ENCODE measurements at regions not wholly inside any gene's neighbourhood (a gene's known extent, or its start where the extent isn't known, plus 50 kb on each side); places are given as distances from the start of the nearest gene placed in this dataset.

DNA sequence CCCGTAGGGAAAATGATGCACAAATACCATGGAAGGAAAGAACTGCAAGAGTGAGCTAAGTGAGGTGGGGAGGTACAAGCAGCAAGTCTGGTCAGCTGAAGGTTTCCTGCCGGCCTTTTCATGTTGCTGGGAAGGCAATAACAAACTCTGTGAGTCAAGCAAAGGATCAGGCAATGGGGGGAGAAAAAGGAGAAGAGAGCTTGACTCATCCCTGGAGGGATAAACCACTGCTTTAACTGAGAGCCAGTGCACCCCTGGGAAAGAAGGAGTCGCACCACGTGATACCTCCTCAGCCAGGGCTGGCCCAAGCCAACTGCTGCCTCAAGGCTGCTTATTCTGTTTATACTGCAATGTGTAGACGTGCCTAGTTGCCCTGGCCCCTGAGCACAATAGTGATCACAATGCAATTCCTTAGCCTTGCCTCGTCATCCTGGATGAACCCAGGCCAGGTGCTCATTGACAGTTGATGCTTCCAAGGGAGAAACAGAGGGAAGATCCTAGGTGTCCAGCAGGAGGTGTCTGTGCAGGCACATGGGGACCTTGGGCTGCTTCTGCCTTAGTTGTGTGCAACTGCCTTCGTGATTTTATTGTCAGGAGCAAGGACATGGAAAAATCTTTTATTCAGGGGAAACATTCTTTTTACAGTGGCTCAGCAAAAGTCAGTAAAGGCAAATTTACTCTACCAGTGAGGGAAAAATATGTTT, 203.0 kb upstream of the TUT7 start:
- no peak for DNase-seq

- no peak for DNase-seq
Measured at GRCh38 chr9:86555661-86556060, 201.5 kb upstream of the TUT7 start.

DNA sequence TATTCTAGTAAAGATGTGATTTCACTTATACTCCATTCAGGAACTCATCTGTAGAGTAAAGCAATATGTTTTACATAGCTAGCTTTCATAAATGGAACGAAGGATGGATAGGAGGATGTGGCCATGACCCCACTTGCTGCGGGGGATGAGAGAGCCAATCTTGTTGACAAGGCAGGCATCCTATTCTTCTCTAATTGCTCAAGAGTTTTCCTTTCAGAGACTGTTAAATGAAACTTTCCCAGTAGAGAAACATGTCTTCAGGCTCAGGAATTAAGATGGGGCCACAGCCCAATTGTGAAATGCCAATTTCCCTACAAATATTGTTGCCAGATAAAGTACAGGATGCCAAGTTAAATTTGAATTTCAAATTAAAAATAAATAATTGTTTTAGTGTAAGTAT, 196.2 kb upstream of the TUT7 start:
- no peak for DNase-seq

DNA sequence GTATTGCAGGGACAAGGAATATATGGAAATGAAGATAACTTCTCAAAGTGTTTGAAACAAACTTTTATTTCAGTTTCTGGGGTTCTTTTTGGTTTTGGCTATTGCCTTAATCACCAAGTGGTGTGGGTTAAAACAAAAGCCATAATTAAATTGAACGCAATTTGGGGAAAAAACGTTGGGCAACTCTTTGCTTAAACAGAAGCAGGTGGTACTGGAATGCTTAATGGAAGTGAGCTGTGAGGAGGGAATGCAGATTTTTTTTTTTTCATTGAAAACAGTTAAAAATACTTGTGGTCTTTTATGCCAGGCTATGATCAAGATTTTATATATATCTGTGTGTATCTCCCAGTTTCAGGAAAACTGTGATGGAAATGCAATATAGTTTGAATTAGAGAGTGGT, 195.7 kb upstream of the TUT7 start:
- DNase-seq: no peak

GRCh38 chr9:86549401-86549811, 195.2 kb upstream of the TUT7 start:
- DNase-seq: no peak

DNA sequence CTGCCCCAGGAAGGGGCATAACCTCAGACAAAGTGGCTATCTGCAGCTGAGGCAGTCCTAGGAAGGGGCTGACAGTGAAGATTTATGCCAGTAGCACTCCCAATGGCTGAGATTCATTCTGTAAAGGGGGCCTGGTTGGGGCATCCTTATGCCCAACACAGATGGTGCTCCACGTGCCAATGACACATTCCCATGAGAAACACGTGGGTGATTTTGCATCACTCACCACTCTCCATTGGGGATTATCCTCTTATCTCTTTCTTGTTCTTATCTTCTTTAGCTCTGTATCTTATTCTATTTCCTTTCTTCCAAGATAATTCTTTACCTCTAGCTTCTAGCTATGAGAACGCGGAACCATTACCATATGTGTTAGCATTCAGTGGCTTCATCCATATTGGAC, 194.0 kb upstream of the TUT7 start:
- no peak for DNase-seq

GRCh38 chr9:86547571-86547970, 193.4 kb upstream of the TUT7 start:
- DNase-seq: no peak

DNA sequence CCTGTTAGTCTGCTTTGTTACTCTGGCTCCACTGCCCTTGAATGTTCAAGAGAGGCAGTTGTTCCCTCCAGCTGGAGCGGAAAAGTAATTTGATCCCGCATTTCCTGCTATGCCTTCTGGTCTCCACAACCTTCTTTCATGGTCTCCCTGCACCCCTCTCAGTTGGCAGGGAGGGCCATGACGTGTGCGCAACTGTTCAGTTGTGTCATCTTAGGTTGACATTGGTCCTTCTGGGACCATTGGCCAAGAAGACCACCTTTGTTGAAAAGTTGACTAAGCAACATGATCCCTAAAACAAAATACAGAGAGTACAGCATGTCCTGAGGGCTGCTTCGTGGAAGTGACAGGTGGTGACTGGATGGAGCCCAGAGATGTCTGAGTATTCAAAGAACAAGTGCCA, 192.5 kb upstream of the TUT7 start:
- no peak for DNase-seq

GRCh38 chr9:86545090-86545489, 190.9 kb upstream of the TUT7 start:
- DNase-seq: no peak

DNA sequence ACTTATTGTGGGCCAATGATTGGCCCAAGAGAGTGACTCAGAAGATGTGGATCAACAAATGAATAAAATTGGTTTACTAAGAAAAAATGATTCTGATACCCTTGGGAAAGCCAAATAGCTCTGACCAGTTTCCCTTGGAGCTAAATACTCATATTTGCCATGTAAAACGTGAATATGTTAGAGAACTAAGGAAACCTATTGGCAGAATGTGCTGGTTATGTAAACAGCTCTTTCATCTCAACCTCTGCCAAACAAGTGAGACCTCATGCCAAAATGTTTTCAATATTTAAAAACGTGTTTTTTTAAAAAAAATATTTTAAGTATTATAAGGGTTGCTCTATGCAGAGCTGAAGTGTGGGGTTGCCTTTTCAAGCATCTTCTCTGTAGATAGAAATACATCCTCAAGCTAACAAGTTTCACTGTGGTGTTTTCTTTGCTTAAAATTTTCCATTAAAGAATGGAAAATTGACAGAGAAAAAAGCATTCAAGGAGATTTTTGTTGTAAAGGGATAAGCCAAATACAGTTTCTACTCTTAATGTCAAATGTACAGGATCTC, 186.9 kb upstream of the TUT7 start:
- no peak for DNase-seq

DNA sequence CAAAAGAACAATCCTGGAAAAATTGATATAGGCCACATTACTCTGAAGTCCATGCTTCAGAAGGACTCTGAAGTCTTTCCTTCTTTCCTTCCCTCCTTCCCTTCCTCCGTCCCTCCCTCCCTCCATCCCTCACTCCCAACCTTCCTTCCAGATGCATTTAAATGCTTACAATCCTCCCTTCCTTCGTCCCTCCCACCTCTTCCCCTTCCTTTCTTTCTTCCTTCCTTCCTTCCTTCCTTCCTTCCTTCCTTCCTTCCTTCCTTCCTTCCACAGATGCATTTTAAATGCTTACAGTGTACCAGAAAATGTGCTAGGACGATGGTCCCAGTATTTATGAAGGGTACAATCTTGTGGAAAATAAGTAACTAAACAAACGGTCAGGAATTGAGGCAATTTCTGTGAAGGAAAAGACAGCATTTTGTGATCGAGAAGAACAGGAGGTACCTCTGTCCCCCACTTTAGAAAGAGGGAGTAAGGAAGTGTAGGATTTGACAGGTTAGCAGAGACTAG, 181.3 kb upstream of the TUT7 start:
- DNase-seq: no peak

GRCh38 chr9:86534572-86535258, 180.5 kb upstream of the TUT7 start:
- no peak for DNase-seq

GRCh38 chr9:86531971-86532640, 177.9 kb upstream of the TUT7 start:
- no peak for DNase-seq

GRCh38 chr9:86531273-86531970, 177.2 kb upstream of the TUT7 start:
- no peak for DNase-seq

DNA sequence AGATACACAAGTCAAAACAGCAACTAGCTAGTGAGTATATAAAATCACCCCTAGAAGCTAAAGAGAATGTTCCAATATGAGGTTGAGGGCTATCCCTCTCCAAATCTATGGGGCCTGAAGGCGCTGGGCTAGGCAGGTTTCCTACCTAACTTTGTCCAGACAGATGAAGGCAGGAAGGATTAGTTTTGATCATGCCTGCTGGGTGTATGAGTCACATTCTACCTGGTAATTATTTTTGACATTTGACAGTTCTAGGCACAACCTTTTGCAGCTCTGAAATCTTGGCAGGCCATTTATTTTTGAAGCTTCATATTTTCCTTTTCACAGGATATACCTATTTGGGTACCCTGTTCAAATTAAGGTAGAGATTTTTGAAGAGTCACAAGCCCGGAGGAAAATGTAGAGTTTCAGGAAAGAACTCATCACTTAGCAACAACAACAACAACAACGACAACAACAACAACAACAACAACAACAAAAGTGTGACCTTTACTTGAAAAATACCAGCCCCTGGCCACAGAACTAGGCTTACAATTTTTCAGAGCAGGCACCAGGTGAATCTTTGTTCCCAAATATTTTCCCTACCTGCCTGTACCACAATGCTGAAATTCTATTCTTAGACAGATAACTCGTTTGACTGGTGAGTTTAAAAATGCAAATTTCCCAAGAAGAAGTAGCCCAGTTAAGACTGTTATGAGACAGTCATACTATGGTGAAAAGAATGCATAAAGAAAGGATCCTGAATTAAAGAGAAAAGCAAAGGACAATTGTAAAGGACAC, 175.5 kb upstream of the TUT7 start:
- no peak for DNase-seq

DNA sequence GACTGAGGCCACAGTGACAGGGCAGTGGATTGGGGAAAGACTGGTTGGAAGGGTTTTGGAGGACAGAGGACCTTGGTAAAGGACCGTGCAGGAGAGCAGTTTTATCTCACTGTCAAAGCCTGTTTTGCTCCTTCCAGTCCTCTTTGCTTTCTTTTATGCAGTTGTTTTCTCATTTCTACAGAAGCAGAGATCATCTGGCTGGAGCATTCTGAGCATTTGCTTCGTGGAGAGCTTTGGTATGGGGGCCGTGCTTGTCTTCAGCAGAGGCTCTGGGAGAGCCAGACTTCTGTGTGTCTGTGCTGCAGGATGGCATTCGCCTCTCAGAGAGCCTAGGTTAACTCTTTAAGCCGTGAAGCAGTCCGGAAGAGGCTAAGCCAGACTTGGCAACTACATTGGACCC, 171.8 kb upstream of the TUT7 start:
- no peak for DNase-seq

DNA sequence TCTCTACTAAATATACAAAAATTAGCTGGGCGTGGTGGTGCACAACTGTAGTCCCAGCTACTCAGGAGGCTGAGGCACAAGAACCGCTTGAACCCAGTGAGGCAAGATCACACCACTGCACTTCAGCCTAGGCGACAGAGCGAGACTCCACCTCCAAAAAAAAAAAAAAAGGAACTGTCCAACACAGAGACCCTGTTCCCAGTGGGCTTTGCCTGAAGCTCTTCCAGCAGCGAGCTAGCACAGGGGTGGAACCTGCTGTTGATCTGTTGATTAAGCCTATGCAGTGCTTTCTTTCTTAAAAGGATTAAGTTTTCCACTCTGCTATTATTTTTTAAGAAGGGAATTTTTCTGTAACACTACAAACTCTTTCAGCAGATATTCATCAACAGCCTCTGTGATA, 171.0 kb upstream of the TUT7 start:
- DNase-seq: no peak

GRCh38 chr9:86521977-86522376, 167.8 kb upstream of the TUT7 start:
- no peak for DNase-seq

GRCh38 chr9:86521322-86521721, 167.1 kb upstream of the TUT7 start:
- no peak for DNase-seq

DNA sequence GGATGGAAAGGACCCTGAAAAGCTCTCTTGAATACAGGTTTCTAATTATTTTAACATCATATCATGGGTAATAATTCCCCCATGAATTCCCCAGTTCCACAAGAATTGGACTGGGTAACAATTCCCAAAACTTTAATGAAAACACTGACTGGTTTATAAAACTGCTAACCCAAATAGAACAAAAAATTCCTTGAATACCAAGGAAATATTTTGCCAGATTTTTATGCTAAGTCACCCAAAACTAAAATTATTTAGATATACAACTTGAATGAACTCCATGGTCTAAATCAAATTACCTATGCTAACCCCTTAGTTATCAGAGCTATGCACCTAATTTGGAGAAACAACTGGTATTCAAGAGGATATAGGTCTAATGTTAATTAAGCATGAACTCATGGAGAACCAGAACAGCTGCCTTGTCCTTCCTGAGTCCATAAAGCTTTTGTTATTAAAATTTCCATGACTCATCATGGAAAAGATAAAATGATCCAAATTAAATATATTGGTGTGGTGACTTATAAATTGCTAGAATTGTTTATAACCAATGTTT, 164.9 kb upstream of the TUT7 start:
- no peak for DNase-seq

DNA sequence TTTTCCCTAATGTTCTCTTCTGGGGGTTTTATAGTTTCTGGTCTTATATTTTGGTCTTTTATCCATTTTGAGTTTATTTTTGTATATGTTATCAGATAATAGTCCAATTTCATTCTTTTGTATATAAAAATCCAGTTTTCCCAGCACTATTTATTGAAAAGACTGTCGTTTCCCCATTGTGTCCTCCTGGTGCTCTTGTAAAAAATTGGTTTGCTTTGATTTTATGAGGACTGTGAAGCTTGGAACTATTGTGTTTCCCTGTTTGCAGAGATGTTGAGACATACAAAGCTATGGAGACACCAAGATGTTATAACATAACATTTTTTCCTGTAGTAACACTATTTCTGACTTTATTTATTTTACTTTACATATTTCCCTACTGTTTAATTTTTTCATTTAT, 163.3 kb upstream of the TUT7 start:
- no peak for DNase-seq

- no peak for DNase-seq
Measured at GRCh38 chr9:86516564-86516963, 162.4 kb upstream of the TUT7 start.
